Fibroblast of peridontal ligament (primary cell): ENCODE measurements at regions not wholly inside any gene's neighbourhood (a gene's known extent, or its start where the extent isn't known, plus 50 kb on each side); places are given as distances from the start of the nearest gene placed in this dataset.
A peak's percentile ranks its signal among the peaks of the same experiment; 100 is the strongest.

ENCODE experiments used
- DNase-seq: peaks from one replicate; pipeline ENCODE4 v3.0.0-alpha.2; 2010; ENCODE audit errors: extremely low read depth

GRCh38 chr2:20150110-20150706 lies 74.7 kb downstream of the SDC1 start:
- DNase-seq, result no peak

GRCh38 chr2:20149703-20150030 lies 75.3 kb downstream of the SDC1 start:
- no peak for DNase-seq

- DNase-seq, result peak; percentile 97
Observed at GRCh38 chr2:20148923-20149702, 75.8 kb downstream of the SDC1 start.

- peak; percentile 80 for DNase-seq
Observed at GRCh38 chr2:20148426-20148922, 76.5 kb downstream of the SDC1 start.

- no peak for DNase-seq
Observed at GRCh38 chr2:20147351-20147750, 77.6 kb downstream of the SDC1 start.

GRCh38 chr2:20146401-20146800 lies 78.5 kb downstream of the SDC1 start:
- no peak for DNase-seq

- DNase-seq, result no peak
Observed at GRCh38 chr2:20145497-20146193, 79.3 kb downstream of the SDC1 start.

GRCh38 chr2:20144861-20145260 lies 80.1 kb downstream of the SDC1 start:
- DNase-seq, result no peak

- DNase-seq, result no peak
Observed at GRCh38 chr2:20144196-20144595, 80.7 kb downstream of the SDC1 start.

GRCh38 chr2:20143263-20143662 lies 81.7 kb downstream of the SDC1 start:
- DNase-seq, result peak; percentile 71

- no peak for DNase-seq
Observed at GRCh38 chr2:20141806-20142205, 83.1 kb downstream of the SDC1 start.

GRCh38 chr2:20141056-20141762 lies 83.7 kb downstream of the SDC1 start:
- DNase-seq, result peak; percentile 97

GRCh38 chr2:20140321-20141055 lies 84.4 kb downstream of the SDC1 start:
- DNase-seq, result no peak

- DNase-seq, result no peak
Observed at GRCh38 chr2:20139407-20140172, 85.3 kb downstream of the SDC1 start.

GRCh38 chr2:20138696-20139095 lies 86.2 kb downstream of the SDC1 start:
- DNase-seq, result no peak

GRCh38 chr2:20137884-20138283 lies 86.5 kb upstream of the LAPTM4A start:
- no peak for DNase-seq

- DNase-seq, result no peak
Observed at GRCh38 chr2:20137131-20137571, 85.7 kb upstream of the LAPTM4A start.

GRCh38 chr2:20136149-20136548 lies 84.7 kb upstream of the LAPTM4A start:
- no peak for DNase-seq

- DNase-seq, result peak; percentile 68
Observed at GRCh38 chr2:20135631-20136050, 84.2 kb upstream of the LAPTM4A start.

GRCh38 chr2:20132990-20133535 lies 81.6 kb upstream of the LAPTM4A start:
- no peak for DNase-seq
